GM23338 (cell line): ENCODE measurements at regions not wholly inside any gene's neighbourhood (a gene's known extent, or its start where the extent isn't known, plus 50 kb on each side); places are given as distances from the start of the nearest gene placed in this dataset.

Experiments used
- ATAC-seq: fragments of 200-7000 bp; cut with Tn5 transposase; 3 replicates; pipeline ENCODE4 v1.9.1; 2020
- DNase-seq: peaks from one replicate; pipeline ENCODE4 v3.0.0-alpha.2; 2015; ENCODE audit warnings: low spot score
- H2AFZ ChIP-seq: fragments of 200-600 bp; sonication (generic); 2 replicates; pipeline ENCODE4 v1.8.0; 2016; ENCODE audit warnings: antibody characterized with exemption, mild to moderate bottlenecking, moderate library complexity
- H3F3A ChIP-seq: fragments of 200-600 bp; sonication (generic); replicated peaks from 2 replicates; pipeline ENCODE4 v1.8.0; 2017; ENCODE audit warnings: antibody characterized with exemption, mixed run types, low read depth
- H3K27ac ChIP-seq: fragments of 200-600 bp; sonication (generic); 2 replicates; pipeline ENCODE4 v1.6.1; 2016; ENCODE audit warnings: low read depth
- H3K27me3 ChIP-seq: fragments of 200-600 bp; sonication (generic); 2 replicates; pipeline ENCODE4 v1.8.0; 2016; ENCODE audit warnings: mild to moderate bottlenecking, mixed run types, moderate library complexity; ENCODE audit not compliant: insufficient read depth
- H3K36me3 ChIP-seq: fragments of 200-600 bp; sonication (generic); 2 replicates; pipeline ENCODE4 v1.8.0; 2016; ENCODE audit warnings: mild to moderate bottlenecking; ENCODE audit not compliant: insufficient read depth
- H3K4me1 ChIP-seq: fragments of 200-600 bp; sonication (generic); 2 replicates; pipeline ENCODE4 v1.8.0; 2016; ENCODE audit warnings: mild to moderate bottlenecking, moderate library complexity; ENCODE audit not compliant: insufficient read depth
- H3K4me2 ChIP-seq: fragments of 200-600 bp; sonication (generic); 2 replicates; pipeline ENCODE4 v1.7.1; 2017; ENCODE audit warnings: mixed run types
- H3K4me3 ChIP-seq: fragments of 200-600 bp; sonication (generic); 2 replicates; pipeline ENCODE4 v1.6.1; 2016; ENCODE audit warnings: mixed run types
- H3K79me2 ChIP-seq: fragments of 200-600 bp; sonication (generic); replicated peaks from 2 replicates; pipeline ENCODE4 v1.8.0; 2017; ENCODE audit warnings: mild to moderate bottlenecking; ENCODE audit not compliant: insufficient read depth
- H3K9me2 ChIP-seq: fragments of 200-600 bp; sonication (generic); 2 replicates; pipeline ENCODE4 v1.8.0; 2017; ENCODE audit not compliant: insufficient read depth
- H4K20me1 ChIP-seq: fragments of 200-600 bp; sonication (generic); replicated peaks from 2 replicates; pipeline ENCODE4 v1.8.0; 2017; ENCODE audit warnings: mild to moderate bottlenecking; ENCODE audit not compliant: insufficient read depth
- H3K27ac Mint-ChIP-seq: 2 replicates; pipeline ENCODE4 v1.8.0; 2020; ENCODE audit warnings: inconsistent platforms, mild to moderate bottlenecking, moderate library complexity, mixed read lengths
- H3K27me3 Mint-ChIP-seq: 3 replicates; pipeline ENCODE4 v1.8.0; 2022; ENCODE audit warnings: low read depth, mild to moderate bottlenecking, moderate library complexity, mixed read lengths, inconsistent platforms; ENCODE audit not compliant: insufficient read depth, poor library complexity
- H3K36me3 Mint-ChIP-seq: 3 replicates; pipeline ENCODE4 v1.8.0; 2021; ENCODE audit warnings: low read depth, mild to moderate bottlenecking, inconsistent platforms, moderate library complexity, mixed read lengths
- H3K4me1 Mint-ChIP-seq: 3 replicates; pipeline ENCODE4 v1.8.0; 2020; ENCODE audit warnings: mild to moderate bottlenecking, inconsistent platforms, mixed read lengths
- H3K4me3 Mint-ChIP-seq: 3 replicates; pipeline ENCODE4 v1.8.0; 2021; ENCODE audit warnings: moderate library complexity, mild to moderate bottlenecking, inconsistent platforms, mixed read lengths
- H3K9me3 Mint-ChIP-seq: 3 replicates; pipeline ENCODE4 v1.8.0; 2020; ENCODE audit warnings: moderate library complexity, mild to moderate bottlenecking, inconsistent platforms, mixed read lengths
- STAT1 ChIP-seq: IDR thresholded peaks from one replicate; pipeline ENCODE4 v1.6.1; 2016; ENCODE audit warnings: antibody characterized with exemption; ENCODE audit not compliant: unreplicated experiment
- ZNF331 ChIP-seq: fragments of 250-450 bp; sonication (Bioruptor Pico); IDR thresholded peaks from 2 replicates; pipeline ENCODE4 v1.5.0; 2020; ENCODE audit warnings: low read depth, mild to moderate bottlenecking, moderate library complexity
- TF ChIP-seq, protein P1 (sequence below): fragments of 250-450 bp; sonication (Bioruptor Pico); IDR thresholded peaks from 2 replicates; pipeline ENCODE4 v1.5.0; 2020; ENCODE audit warnings: mild to moderate bottlenecking, moderate library complexity
- TF ChIP-seq, protein P2 (sequence below), 2 experiments: fragments of 200-600 bp in 1 of 2; sonication (generic) in 1 of 2; conservative IDR thresholded peaks; 2 replicates each; pipeline versions ENCODE4 v1.5.1 to v1.6.1; 2016 to 2017; ENCODE audit warnings: antibody characterized with exemption in 2 of 2, low read depth in 2 of 2, mild to moderate bottlenecking in 2 of 2, moderate library complexity in 1 of 2

DNA sequence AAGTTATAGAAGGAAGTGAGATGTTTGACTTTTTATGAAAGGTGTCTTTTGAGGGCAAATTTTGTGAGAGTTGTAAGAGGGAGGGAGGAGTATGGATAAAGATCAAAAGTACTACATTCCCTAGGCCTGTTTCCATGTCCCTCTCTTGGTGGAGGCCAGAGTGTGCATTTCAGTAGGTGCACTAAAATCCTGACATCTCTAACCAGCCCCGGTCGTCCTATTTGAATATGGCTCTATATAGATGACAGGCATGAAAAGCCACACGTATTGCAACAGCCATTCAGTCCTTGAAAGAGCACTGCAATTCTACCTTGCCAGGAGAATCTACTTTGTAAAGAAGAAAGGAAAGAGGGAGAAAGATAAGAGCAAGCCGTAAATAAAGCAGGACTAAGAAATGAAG lies 510.1 kb downstream of the IRS2 start (continued):
- TF ChIP-seq, protein P1, sequence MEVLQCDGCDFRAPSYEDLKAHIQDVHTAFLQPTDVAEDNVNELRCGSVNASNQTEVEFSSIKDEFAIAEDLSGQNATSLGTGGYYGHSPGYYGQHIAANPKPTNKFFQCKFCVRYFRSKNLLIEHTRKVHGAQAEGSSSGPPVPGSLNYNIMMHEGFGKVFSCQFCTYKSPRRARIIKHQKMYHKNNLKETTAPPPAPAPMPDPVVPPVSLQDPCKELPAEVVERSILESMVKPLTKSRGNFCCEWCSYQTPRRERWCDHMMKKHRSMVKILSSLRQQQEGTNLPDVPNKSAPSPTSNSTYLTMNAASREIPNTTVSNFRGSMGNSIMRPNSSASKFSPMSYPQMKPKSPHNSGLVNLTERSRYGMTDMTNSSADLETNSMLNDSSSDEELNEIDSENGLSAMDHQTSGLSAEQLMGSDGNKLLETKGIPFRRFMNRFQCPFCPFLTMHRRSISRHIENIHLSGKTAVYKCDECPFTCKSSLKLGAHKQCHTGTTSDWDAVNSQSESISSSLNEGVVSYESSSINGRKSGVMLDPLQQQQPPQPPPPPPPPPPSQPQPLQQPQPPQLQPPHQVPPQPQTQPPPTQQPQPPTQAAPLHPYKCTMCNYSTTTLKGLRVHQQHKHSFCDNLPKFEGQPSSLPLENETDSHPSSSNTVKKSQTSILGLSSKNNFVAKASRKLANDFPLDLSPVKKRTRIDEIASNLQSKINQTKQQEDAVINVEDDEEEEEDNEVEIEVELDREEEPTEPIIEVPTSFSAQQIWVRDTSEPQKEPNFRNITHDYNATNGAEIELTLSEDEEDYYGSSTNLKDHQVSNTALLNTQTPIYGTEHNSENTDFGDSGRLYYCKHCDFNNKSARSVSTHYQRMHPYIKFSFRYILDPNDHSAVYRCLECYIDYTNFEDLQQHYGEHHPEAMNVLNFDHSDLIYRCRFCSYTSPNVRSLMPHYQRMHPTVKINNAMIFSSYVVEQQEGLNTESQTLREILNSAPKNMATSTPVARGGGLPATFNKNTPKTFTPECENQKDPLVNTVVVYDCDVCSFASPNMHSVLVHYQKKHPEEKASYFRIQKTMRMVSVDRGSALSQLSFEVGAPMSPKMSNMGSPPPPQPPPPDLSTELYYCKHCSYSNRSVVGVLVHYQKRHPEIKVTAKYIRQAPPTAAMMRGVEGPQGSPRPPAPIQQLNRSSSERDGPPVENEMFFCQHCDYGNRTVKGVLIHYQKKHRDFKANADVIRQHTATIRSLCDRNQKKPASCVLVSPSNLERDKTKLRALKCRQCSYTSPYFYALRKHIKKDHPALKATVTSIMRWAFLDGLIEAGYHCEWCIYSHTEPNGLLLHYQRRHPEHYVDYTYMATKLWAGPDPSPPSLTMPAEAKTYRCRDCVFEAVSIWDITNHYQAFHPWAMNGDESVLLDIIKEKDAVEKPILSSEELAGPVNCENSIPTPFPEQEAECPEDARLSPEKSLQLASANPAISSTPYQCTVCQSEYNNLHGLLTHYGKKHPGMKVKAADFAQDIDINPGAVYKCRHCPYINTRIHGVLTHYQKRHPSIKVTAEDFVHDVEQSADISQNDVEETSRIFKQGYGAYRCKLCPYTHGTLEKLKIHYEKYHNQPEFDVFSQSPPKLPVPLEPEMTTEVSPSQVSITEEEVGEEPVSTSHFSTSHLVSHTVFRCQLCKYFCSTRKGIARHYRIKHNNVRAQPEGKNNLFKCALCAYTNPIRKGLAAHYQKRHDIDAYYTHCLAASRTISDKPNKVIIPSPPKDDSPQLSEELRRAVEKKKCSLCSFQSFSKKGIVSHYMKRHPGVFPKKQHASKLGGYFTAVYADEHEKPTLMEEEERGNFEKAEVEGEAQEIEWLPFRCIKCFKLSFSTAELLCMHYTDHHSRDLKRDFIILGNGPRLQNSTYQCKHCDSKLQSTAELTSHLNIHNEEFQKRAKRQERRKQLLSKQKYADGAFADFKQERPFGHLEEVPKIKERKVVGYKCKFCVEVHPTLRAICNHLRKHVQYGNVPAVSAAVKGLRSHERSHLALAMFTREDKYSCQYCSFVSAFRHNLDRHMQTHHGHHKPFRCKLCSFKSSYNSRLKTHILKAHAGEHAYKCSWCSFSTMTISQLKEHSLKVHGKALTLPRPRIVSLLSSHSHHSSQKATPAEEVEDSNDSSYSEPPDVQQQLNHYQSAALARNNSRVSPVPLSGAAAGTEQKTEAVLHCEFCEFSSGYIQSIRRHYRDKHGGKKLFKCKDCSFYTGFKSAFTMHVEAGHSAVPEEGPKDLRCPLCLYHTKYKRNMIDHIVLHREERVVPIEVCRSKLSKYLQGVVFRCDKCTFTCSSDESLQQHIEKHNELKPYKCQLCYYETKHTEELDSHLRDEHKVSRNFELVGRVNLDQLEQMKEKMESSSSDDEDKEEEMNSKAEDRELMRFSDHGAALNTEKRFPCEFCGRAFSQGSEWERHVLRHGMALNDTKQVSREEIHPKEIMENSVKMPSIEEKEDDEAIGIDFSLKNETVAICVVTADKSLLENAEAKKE: no peak
- TF ChIP-seq STAT1: no peak

DNA sequence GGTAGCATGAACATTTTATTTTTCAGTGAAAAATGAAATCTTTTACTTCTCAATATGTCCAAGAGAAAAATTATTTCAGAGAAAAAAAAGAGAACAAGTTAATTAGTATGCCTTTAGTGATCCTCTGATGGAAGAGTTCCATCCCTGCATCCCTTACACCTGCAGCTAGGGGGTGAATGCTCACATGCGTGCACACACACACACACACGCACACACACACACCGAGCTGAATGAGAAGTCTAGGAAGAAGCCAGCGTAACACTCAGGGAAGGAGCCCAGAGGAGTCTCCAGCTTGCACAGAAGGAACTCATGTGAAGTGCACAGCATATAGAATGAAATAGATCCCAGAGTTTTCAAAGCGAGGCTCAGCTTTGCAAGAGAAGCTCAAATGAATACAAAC lies 510.5 kb downstream of the IRS2 start:
- Mint-ChIP-seq H3K27ac (peak overlapping the region; percentile 32; the same call in 1 of the 2 replicates), H3K9me3 (peaks cover 2% of the 10 kb centered on the region; the same call in 1 of the 3 replicates), H3K27me3 (peaks cover 3% of the 10 kb centered on the region), H3K4me3 (no peak overlapping the region), H3K36me3 (no peaks in the 10 kb centered on the region; the same call in 2 of the 3 replicates), H3K4me1 (peaks cover 40% of the 10 kb centered on the region)
- H3K27me3 ChIP-seq: no peaks in the 10 kb centered on the region
- ATAC-seq: peak; percentile 19; the same call in 1 of the 3 replicates
- peaks cover 23% of the 10 kb centered on the region for H3K9me2 ChIP-seq
- H3K4me3 ChIP-seq: no peak overlapping the region
- DNase-seq: peak; percentile 51
- 0 out of 2 replicates have a peak, but pooled peaks cover 3% of the 10 kb centered on the region for H3F3A ChIP-seq
- H3K79me2 ChIP-seq: no peaks in the 10 kb centered on the region
- no peaks in the 10 kb centered on the region for H3K36me3 ChIP-seq
- no peak for TF ChIP-seq ZNF331 (CRISPR knock-in tag)
- TF ChIP-seq, protein P2, sequence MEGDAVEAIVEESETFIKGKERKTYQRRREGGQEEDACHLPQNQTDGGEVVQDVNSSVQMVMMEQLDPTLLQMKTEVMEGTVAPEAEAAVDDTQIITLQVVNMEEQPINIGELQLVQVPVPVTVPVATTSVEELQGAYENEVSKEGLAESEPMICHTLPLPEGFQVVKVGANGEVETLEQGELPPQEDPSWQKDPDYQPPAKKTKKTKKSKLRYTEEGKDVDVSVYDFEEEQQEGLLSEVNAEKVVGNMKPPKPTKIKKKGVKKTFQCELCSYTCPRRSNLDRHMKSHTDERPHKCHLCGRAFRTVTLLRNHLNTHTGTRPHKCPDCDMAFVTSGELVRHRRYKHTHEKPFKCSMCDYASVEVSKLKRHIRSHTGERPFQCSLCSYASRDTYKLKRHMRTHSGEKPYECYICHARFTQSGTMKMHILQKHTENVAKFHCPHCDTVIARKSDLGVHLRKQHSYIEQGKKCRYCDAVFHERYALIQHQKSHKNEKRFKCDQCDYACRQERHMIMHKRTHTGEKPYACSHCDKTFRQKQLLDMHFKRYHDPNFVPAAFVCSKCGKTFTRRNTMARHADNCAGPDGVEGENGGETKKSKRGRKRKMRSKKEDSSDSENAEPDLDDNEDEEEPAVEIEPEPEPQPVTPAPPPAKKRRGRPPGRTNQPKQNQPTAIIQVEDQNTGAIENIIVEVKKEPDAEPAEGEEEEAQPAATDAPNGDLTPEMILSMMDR (conservative IDR thresholded peaks at IDR 0.05; ENCODE audit: low read depth in 2 of 2): peak; percentile 37 to 48
- H3K4me1 ChIP-seq: peaks cover 26% of the 10 kb centered on the region
- H2AFZ ChIP-seq: no peak overlapping the region
- H3K27ac ChIP-seq: no peak overlapping the region
- no peaks in the 10 kb centered on the region for H4K20me1 ChIP-seq
- H3K4me2 ChIP-seq: no peak overlapping the region
